Kidney epithelial cell (primary cell): ENCODE measurements at regions not wholly inside any gene's neighbourhood (a gene's known extent, or its start where the extent isn't known, plus 50 kb on each side); places are given as distances from the start of the nearest gene placed in this dataset.

Experiments used
- DNase-seq: peaks from one replicate; pipeline ENCODE4 v3.0.0-alpha.2; 2010; ENCODE audit warnings: low read depth
- H3K27me3 ChIP-seq: 2 replicates; pipeline ENCODE4 v1.6.0; 2011; ENCODE audit warnings: low read length; ENCODE audit not compliant: control insufficient read depth, insufficient read depth
- H3K36me3 ChIP-seq: 2 replicates; pipeline ENCODE4 v1.5.1; 2011; ENCODE audit warnings: low read length; ENCODE audit not compliant: control insufficient read depth, insufficient read depth
- H3K4me3 ChIP-seq: 2 replicates; pipeline ENCODE4 v1.5.1; 2011; ENCODE audit warnings: low read depth, mild to moderate bottlenecking, control low read depth, low read length
- TF ChIP-seq, protein P1 (sequence below): IDR thresholded peaks from 2 replicates; pipeline ENCODE4 v1.5.1; 2011; ENCODE audit warnings: mild to moderate bottlenecking, moderate library complexity, low read length, control low read depth, inconsistent platforms; ENCODE audit not compliant: insufficient read depth, poor library complexity, severe bottlenecking

GRCh38 chr15:95442107-95442719 is 888.3 kb upstream of the NR2F2 start:
- Histone ChIP-seq H3K36me3 (no peaks in the 10 kb centered on the region), H3K4me3 (no peak overlapping the region), H3K27me3 (no peaks in the 10 kb centered on the region)
- TF ChIP-seq, protein P1, sequence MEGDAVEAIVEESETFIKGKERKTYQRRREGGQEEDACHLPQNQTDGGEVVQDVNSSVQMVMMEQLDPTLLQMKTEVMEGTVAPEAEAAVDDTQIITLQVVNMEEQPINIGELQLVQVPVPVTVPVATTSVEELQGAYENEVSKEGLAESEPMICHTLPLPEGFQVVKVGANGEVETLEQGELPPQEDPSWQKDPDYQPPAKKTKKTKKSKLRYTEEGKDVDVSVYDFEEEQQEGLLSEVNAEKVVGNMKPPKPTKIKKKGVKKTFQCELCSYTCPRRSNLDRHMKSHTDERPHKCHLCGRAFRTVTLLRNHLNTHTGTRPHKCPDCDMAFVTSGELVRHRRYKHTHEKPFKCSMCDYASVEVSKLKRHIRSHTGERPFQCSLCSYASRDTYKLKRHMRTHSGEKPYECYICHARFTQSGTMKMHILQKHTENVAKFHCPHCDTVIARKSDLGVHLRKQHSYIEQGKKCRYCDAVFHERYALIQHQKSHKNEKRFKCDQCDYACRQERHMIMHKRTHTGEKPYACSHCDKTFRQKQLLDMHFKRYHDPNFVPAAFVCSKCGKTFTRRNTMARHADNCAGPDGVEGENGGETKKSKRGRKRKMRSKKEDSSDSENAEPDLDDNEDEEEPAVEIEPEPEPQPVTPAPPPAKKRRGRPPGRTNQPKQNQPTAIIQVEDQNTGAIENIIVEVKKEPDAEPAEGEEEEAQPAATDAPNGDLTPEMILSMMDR, result no peak
- no peak for DNase-seq

DNA sequence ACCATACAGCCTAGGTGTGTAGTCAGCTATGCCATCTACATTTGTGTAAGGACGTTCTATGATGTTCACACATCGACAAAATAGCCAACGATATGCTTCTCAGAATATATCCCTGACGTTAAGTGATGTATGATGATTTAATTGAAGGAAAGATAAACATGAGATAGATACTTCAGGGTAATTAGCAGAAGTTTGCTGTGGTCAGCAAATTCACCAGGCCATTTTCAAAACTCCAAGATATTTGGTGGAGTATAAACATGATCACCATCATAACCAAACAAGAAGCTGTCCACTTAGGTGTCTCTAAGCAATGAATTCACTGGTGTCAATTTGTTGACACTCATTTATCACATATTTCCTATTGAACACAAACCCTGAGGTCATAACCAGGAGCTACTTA is 885.6 kb upstream of the NR2F2 start:
- Histone ChIP-seq H3K4me3 (no peak overlapping the region), H3K36me3 (no peaks in the 10 kb centered on the region), H3K27me3 (no peaks in the 10 kb centered on the region)
- TF ChIP-seq, protein P1, result no peak
- no peak for DNase-seq

GRCh38 chr15:95446854-95447253 is 883.6 kb upstream of the NR2F2 start:
- no peaks in the 10 kb centered on the region for H3K27me3 ChIP-seq
- no peak overlapping the region for H3K4me3 ChIP-seq
- no peak for DNase-seq
- H3K36me3 ChIP-seq, result no peaks in the 10 kb centered on the region
- TF ChIP-seq, protein P1, result no peak

GRCh38 chr15:95447486-95447885 is 883.0 kb upstream of the NR2F2 start:
- H3K36me3 ChIP-seq, result no peaks in the 10 kb centered on the region
- TF ChIP-seq, protein P1, result no peak
- DNase-seq, result no peak
- H3K27me3 ChIP-seq, result no peaks in the 10 kb centered on the region
- no peak overlapping the region for H3K4me3 ChIP-seq

DNA sequence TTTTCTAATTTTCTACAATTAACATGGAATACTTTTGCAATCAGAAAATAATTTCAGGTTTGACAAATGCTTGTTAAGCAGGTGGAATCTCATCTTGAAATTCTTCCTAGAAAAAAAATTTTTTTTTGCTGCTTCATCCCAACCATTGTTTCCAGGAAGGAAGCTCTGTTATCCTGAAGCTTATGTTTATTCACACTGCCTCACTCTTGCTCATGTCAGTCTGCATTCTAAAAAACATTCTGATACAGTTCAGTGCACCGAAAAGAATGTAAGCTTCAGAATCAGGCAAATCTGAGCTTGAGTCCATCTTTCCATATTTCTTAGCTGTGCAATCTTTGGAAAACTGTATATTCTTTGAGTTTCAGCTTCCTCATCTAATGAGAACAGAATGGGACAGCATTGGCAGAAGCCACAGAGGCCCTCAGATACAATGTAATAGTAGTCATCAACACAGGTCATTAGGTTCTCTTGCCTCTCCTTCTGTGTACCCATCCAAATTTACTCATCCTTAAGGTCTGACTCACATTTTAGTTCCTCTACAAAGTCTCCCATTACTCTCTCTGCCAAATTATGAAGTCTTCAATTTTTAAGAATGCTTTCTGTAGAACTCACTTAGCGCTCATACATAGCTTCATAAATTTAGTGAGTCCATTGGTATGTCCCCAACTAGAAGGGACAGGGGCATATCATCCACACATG is 881.8 kb upstream of the NR2F2 start:
- TF ChIP-seq, protein P1, result no peak
- no peaks in the 10 kb centered on the region for H3K27me3 ChIP-seq
- no peak for DNase-seq

GRCh38 chr15:95449230-95449628 is 881.3 kb upstream of the NR2F2 start:
- TF ChIP-seq, protein P1, result no peak
- Histone ChIP-seq H3K36me3 (no peaks in the 10 kb centered on the region), H3K27me3 (no peaks in the 10 kb centered on the region), H3K4me3 (no peak overlapping the region)
- no peak for DNase-seq

More for the DNA sequence above, 881.8 kb upstream of the NR2F2 start:
- Histone ChIP-seq H3K36me3 (no peaks in the 10 kb centered on the region), H3K4me3 (no peak overlapping the region)
